K562 (cell line): ENCODE measurements at regions not wholly inside any gene's neighbourhood (a gene's known extent, or its start where the extent isn't known, plus 50 kb on each side); places are given as distances from the start of the nearest gene placed in this dataset.
"Not testable (repeated sequence)": the region's sequence is repeated elsewhere in the genome, so short reads cannot be mapped to it uniquely, and the experiment has no call there.

Source experiments
- ATAC-seq: fragments of 200-7000 bp; cut with Tn5 transposase; 3 replicates; pipeline ENCODE4 v1.9.1; 2020; ENCODE audit warnings: moderate library complexity
- BruUV-seq: library from RNA; stranded (reverse); fragments of 400-500 nt; replicated peaks from 2 replicates; lab custom pipeline; 2021; lab: Mats Ljungman, UMichigan
- CTCF ChIA-PET: fragments of 300-600 bp; formaldehyde crosslinking; extraction: SDS; loops from one replicate; lab custom pipeline; 2021; ENCODE audit warnings: low intra/inter-chr PET ratio; lab: Yijun Ruan, JAX
- POLR2A ChIA-PET: fragments of 300-600, 350-650 bp; sonication (Branson Sonifier 250); formaldehyde crosslinking; extraction: SDS; loops from one replicate; lab custom pipeline; 2021; ENCODE audit warnings: antibody characterized with exemption, inconsistent platforms; lab: Yijun Ruan, JAX
- DNase-seq, 4 experiments: peaks; one replicate each; pipeline versions ENCODE4 v3.0.0 to v3.0.0-alpha.2; 2011 to 2018; ENCODE audit warnings: low spot score in 3 of 4, mixed read lengths in 3 of 4; ENCODE audit errors: extremely low read depth in 1 of 4
- FAIRE-seq: peaks from 2 replicates; lab custom pipeline; 2011; peaks lifted over from hg19 to GRCh38; lab: Jason Lieb, UNC
- H2AFZ ChIP-seq: 2 replicates; pipeline ENCODE4 v1.6.0; 2011; ENCODE audit warnings: low read depth, low read length, control low read depth, inconsistent platforms
- H3K27ac ChIP-seq: fragments of 200-600 bp; 3 replicates; pipeline ENCODE4 v1.8.0; 2011; ENCODE audit warnings: low read depth, mild to moderate bottlenecking, control low read depth, inconsistent platforms, low read length, moderate library complexity, mixed read lengths; ENCODE audit errors: extremely low read depth
- H3K27me3 ChIP-seq, 2 experiments: fragments of 300-600 bp in 1 of 2; 2 replicates in 1 of 2; 3 replicates in 1 of 2; pipeline versions ENCODE4 v1.6.0 to v1.8.0; 2011; ENCODE audit warnings: inconsistent platforms in 2 of 2, low read length in 2 of 2, mild to moderate bottlenecking in 1 of 2, mixed read lengths in 1 of 2, moderate library complexity in 1 of 2; ENCODE audit not compliant: control insufficient read depth in 2 of 2, insufficient read depth in 2 of 2
- H3K36me3 ChIP-seq: fragments of 300-600 bp; 3 replicates; pipeline ENCODE4 v1.8.0; 2011; ENCODE audit warnings: mild to moderate bottlenecking, low read length, inconsistent platforms; ENCODE audit not compliant: control insufficient read depth, insufficient read depth
- H3K4me1 ChIP-seq, 2 experiments: fragments of 200-600 bp in 1 of 2; replicated peaks in 1 of 2; 2 replicates in 1 of 2; 3 replicates in 1 of 2; pipeline versions ENCODE4 v1.5.1 to v1.8.0; 2011; ENCODE audit warnings: inconsistent platforms in 2 of 2, low read length in 2 of 2, mild to moderate bottlenecking in 1 of 2, mixed read lengths in 1 of 2, moderate library complexity in 1 of 2; ENCODE audit not compliant: control insufficient read depth in 2 of 2, insufficient read depth in 2 of 2
- H3K4me2 ChIP-seq: 2 replicates; pipeline ENCODE4 v1.6.1; 2011; ENCODE audit warnings: low read length, control low read depth, inconsistent platforms, mixed read lengths; ENCODE audit not compliant: insufficient read depth
- H3K4me3 ChIP-seq: fragments of 200-600 bp; sonication (generic), shearing (Covaris generic); 2 replicates; pipeline ENCODE4 v1.5.1; 2016; ENCODE audit warnings: control low read depth, inconsistent platforms
- H3K79me2 ChIP-seq: fragments of 200-600 bp; 3 replicates; pipeline ENCODE4 v1.8.0; 2011; ENCODE audit warnings: low read length, inconsistent platforms; ENCODE audit not compliant: control insufficient read depth, insufficient read depth
- H3K9ac ChIP-seq, 2 experiments: 2 replicates each; pipeline versions ENCODE4 v1.6.0 to v1.6.1; 2011; ENCODE audit warnings: low read depth in 2 of 2, low read length in 2 of 2, control low read depth in 1 of 2, inconsistent platforms in 1 of 2, mild to moderate bottlenecking in 1 of 2, mixed read lengths in 1 of 2; ENCODE audit not compliant: insufficient read depth in 1 of 2
- H3K9me1 ChIP-seq: one replicate; pipeline ENCODE4 v1.6.0; 2011; ENCODE audit warnings: inconsistent platforms, mild to moderate bottlenecking, low read length, moderate library complexity; ENCODE audit not compliant: control insufficient read depth, insufficient read depth
- H3K9me3 ChIP-seq: replicated peaks from 2 replicates; pipeline ENCODE4 v1.5.1; 2011; ENCODE audit warnings: low read depth, low read length, inconsistent platforms; ENCODE audit not compliant: control insufficient read depth, insufficient read depth
- H4K20me1 ChIP-seq: replicated peaks from 2 replicates; pipeline ENCODE4 v1.6.1; 2011; ENCODE audit warnings: low read length, inconsistent platforms, mixed read lengths; ENCODE audit not compliant: control insufficient read depth, insufficient read depth
- BDP1 ChIP-seq: IDR thresholded peaks from 3 replicates; pipeline ENCODE4 v1.6.1; 2011; ENCODE audit not compliant: insufficient read length, insufficient read depth
- CAMTA2 ChIP-seq: fragments of 250-450 bp; sonication (Bioruptor Pico); conservative IDR thresholded peaks from 2 replicates; pipeline ENCODE4 v1.5.1; 2022
- CCAR2 ChIP-seq: fragments of 200-400 bp; formaldehyde crosslinking; IDR thresholded peaks from 2 replicates; pipeline ENCODE4 v1.6.1; 2017; ENCODE audit warnings: mild to moderate bottlenecking, low read depth, low read length
- NCOA6 ChIP-seq: fragments of 450-650 bp; IDR thresholded peaks from 2 replicates; pipeline ENCODE4 v1.6.1; 2017; ENCODE audit warnings: mild to moderate bottlenecking
- ZNF311 ChIP-seq: fragments of 250-450 bp; sonication (Bioruptor Pico); IDR thresholded peaks from 2 replicates; pipeline ENCODE4 v1.4.0; 2020; ENCODE audit warnings: mild to moderate bottlenecking, moderate library complexity
- ZNF431 ChIP-seq: sonication (generic); formaldehyde crosslinking; IDR thresholded peaks from 2 replicates; pipeline ENCODE4 v1.8.0; 2022; ENCODE audit warnings: mild to moderate bottlenecking, missing genetic modification reagents
- WGBS: fragments of 100-300 bp; shearing (Covaris generic); methylation state at CpG from one replicate; pipeline ENCODE4 v1.1.6; 2016; ENCODE audit warnings: low coverage, mixed read lengths; ENCODE audit not compliant: insufficient coverage; ENCODE audit errors: missing lambda C conversion rate; 5-methylcytosine and 5-hydroxymethylcytosine counted together
- in situ Hi-C: fragments of 300-500 bp; cut with MboI; formaldehyde crosslinking; loops from 4 replicates; pipeline ENCODE4 v1.15.0; 2018; ENCODE audit warnings: inconsistent platforms, mixed read lengths
- intact Hi-C: fragments of 100-400 bp; cut with micrococcal nuclease; formaldehyde crosslinking; loops from 2 replicates; pipeline ENCODE4 v1.14.2; 2022
- TF ChIP-seq, protein P1 (sequence below): fragments of 450-650 bp; conservative IDR thresholded peaks from 2 replicates; pipeline ENCODE4 v1.6.1; 2016; ENCODE audit warnings: missing genetic modification characterization, low read depth, mild to moderate bottlenecking, control low read depth, missing compliant biosample characterization
- TF ChIP-seq, protein P2 (sequence below), 2 experiments: fragments of 450-650 bp; IDR thresholded peaks; 2 replicates each; pipeline ENCODE4 v1.6.1; 2016
- TF ChIP-seq, protein P3 (sequence below): fragments of 250-450 bp; sonication (Bioruptor Pico); IDR thresholded peaks from 2 replicates; pipeline ENCODE4 v1.5.0; 2021; ENCODE audit warnings: mild to moderate bottlenecking, borderline replicate concordance

DNA sequence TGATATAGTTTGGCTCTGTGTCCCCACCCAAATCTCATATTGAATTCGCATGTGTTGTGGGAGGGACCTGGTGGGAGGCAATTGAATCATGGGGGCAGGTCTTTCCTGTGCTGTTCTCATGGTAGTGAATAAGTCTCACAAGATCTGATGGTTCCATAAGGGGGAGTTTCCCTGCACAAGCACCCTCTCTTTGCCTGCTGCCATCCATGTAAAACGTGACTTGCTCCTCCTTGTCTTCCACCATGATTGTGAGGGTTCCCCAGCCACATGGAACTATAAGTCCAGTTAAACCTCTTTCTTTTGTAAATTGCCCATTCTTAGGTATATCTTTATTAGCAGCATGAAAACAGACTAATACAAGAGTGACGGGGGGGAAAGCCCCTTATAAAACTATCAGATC, 65.4 kb upstream of the FBXO33 start:
- in situ Hi-C loops, H3K4me1 ChIP-seq, BruUV-seq, H3K36me3 ChIP-seq, H4K20me1 ChIP-seq, POLR2A ChIA-PET, CTCF ChIA-PET, ATAC-seq, FAIRE-seq, H3K9me3 ChIP-seq, intact Hi-C loops, H3K4me2 ChIP-seq, H3K79me2 ChIP-seq, H2AFZ ChIP-seq, DNase-seq, H3K4me3 ChIP-seq, H3K9ac ChIP-seq, H3K27ac ChIP-seq, H3K27me3 ChIP-seq, H3K9me1 ChIP-seq: not testable (repeated sequence)
- WGBS: 0% methylated on average over 3 of the region's 3 CpGs
- TF ChIP-seq ZNF431 (CRISPR knock-in tag): peak; percentile 83; the same call in 1 of the 2 replicates

DNA sequence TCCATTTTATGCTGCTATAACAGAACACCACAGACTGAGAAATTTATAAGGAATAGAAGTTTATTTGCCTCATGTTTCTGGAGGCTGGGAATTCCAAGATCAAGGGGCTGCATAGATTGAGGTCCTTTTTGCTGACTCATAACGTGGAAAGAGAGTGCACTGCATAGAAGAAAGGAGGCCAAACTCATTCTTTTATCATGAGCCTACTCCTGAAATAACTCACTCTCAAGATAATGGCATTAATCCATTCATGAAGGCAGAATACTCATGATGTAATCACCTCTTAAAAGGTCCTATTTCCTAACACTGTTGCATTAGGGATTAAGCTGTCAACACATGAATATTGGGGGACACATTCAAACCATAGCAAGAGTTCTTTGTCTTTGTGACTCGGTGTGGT, 60.0 kb upstream of the FBXO33 start:
- Histone ChIP-seq H3K27me3 (no peaks in the 10 kb centered on the region), H4K20me1 (no peaks in the 10 kb centered on the region), H2AFZ (no peak overlapping the region), H3K36me3 (no peaks in the 10 kb centered on the region), H3K9me1 (no peaks in the 10 kb centered on the region), H3K4me2 (no peak overlapping the region), H3K9me3 (no peaks in the 10 kb centered on the region), H3K27ac (no peak overlapping the region), H3K4me3 (no peak overlapping the region), H3K9ac (no peak overlapping the region), H3K79me2 (no peaks in the 10 kb centered on the region), H3K4me1 (no peaks in the 10 kb centered on the region)
- BruUV-seq: no TSS peak
- ChIA-PET POLR2A (no interaction called here), CTCF (no interaction called here)
- in situ Hi-C loops: no loop called here
- ATAC-seq (no peak), FAIRE-seq (no peak), DNase-seq (no peak)
- 0% methylated on average over 2 of the region's 2 CpGs for WGBS
- intact Hi-C loops: no loop called here
- TF ChIP-seq, protein P1, sequence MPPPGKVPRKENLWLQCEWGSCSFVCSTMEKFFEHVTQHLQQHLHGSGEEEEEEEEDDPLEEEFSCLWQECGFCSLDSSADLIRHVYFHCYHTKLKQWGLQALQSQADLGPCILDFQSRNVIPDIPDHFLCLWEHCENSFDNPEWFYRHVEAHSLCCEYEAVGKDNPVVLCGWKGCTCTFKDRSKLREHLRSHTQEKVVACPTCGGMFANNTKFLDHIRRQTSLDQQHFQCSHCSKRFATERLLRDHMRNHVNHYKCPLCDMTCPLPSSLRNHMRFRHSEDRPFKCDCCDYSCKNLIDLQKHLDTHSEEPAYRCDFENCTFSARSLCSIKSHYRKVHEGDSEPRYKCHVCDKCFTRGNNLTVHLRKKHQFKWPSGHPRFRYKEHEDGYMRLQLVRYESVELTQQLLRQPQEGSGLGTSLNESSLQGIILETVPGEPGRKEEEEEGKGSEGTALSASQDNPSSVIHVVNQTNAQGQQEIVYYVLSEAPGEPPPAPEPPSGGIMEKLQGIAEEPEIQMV (tag): no peak
- TF ChIP-seq, protein P2, sequence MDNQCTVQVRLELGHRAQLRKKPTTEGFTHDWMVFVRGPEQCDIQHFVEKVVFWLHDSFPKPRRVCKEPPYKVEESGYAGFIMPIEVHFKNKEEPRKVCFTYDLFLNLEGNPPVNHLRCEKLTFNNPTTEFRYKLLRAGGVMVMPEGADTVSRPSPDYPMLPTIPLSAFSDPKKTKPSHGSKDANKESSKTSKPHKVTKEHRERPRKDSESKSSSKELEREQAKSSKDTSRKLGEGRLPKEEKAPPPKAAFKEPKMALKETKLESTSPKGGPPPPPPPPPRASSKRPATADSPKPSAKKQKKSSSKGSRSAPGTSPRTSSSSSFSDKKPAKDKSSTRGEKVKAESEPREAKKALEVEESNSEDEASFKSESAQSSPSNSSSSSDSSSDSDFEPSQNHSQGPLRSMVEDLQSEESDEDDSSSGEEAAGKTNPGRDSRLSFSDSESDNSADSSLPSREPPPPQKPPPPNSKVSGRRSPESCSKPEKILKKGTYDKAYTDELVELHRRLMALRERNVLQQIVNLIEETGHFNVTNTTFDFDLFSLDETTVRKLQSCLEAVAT (IDR thresholded peaks at IDR 0.05): no peak
- no peak for TF ChIP-seq ZNF311
- no peak for TF ChIP-seq CAMTA2 (CRISPR knock-in tag)
- TF ChIP-seq NCOA6: no peak
- TF ChIP-seq, protein P3, sequence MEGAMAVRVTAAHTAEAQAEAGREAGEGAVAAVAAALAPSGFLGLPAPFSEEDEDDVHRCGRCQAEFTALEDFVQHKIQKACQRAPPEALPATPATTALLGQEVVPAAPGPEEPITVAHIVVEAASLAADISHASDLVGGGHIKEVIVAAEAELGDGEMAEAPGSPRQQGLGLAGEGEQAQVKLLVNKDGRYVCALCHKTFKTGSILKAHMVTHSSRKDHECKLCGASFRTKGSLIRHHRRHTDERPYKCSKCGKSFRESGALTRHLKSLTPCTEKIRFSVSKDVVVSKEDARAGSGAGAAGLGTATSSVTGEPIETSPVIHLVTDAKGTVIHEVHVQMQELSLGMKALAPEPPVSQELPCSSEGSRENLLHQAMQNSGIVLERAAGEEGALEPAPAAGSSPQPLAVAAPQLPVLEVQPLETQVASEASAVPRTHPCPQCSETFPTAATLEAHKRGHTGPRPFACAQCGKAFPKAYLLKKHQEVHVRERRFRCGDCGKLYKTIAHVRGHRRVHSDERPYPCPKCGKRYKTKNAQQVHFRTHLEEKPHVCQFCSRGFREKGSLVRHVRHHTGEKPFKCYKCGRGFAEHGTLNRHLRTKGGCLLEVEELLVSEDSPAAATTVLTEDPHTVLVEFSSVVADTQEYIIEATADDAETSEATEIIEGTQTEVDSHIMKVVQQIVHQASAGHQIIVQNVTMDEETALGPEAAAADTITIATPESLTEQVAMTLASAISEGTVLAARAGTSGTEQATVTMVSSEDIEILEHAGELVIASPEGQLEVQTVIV (CRISPR knock-in tag): no peak
- TF ChIP-seq BDP1: no peak
- TF ChIP-seq CCAR2: no peak
